ENCODE measurements at regions not wholly inside any gene's neighbourhood (a gene's known extent, or its start where the extent isn't known, plus 50 kb on each side); places are given as distances from the start of the nearest gene placed in this dataset.
"Not testable (repeated sequence)": the region's sequence is repeated elsewhere in the genome, so short reads cannot be mapped to it uniquely, and the experiment has no call there.

- no peak for DNase-seq
Measured at GRCh38 chr12:5268424-5269210, 163.3 kb upstream of the NTF3 start.

- DNase-seq: no peak
Measured at GRCh38 chr12:5269846-5270245, 162.1 kb upstream of the NTF3 start.

DNA sequence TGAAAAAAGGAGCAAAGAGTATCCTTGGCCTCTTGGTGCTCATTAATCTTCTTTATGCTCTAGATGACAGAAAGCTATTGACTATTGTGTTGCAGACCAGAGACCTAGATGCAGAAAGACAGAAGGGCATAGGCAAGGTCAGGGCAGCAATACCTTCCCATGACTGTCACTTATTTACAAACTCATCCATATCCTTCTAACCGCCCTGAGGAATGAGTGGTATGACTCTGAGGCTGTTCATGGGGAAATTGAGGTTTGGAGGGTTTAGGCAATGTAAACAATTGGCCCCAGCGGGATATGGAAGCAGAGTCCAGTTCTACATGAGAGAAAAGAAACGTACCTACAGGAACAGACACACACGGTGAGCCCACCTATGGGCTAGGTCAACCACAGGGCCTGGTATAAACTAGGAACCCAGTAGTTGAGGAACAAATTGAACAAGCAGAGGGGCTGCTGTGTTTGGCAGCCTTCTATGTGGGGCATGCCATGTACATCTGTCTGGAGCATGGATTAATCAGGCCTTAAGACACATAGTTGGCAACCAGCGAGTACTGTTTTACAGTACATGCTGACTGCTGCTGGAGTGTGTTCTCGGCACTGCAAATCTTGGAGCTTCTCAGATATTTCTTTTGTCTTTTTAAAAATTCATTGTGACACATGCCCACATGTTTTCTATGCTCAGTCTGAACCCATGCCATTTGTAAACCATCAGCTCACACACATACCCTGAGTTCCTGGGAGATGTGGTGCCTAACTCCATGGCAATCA is 159.7 kb upstream of the NTF3 start:
- DNase-seq: no peak

DNA sequence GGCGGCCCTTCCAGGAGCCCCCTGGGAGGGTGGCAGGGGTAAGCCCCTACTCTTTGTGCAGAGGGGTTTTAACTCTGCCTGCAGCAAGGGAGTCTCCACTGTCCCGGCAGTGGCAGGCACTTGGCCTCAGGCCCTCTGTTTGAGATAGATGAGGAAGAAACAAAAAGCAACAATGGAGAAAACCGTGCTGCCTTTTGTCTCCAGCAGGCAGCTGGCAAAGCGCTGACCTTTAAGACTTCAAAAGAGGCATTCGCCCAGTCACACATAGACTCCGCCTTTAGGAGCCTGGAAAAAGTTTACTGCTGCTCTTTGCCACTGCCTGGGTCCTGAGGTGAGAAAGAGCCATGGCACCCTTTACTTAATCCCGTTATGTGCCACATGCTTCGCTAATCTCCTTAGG is 158.2 kb upstream of the NTF3 start:
- no peak for DNase-seq

DNA sequence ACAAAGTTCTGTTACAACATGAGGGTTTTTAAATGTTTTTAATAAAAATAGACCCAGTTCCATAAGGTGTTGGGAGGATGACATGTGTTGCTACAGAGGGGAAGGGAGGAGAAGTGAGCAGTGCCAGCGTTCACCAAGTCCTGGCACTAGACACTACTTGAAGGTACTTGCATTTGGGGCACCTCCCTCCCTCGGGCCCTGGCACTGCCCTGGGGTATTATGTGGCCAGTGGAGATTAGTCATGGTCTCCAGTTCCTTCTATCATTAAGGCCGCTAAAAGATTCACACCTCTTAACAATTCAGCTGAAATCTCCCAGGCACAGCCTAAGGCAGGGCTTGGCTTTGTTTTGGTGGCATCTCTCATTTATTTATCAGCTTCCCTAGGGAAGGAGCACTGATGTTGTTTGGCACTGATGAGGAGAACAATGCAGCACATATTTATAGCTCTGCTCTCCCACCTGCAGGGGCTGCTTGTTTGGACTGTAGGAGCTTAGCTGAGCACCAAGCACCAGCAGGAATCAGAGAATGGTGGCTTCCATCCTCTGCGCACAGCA is 155.5 kb upstream of the NTF3 start:
- DNase-seq: no peak

DNA sequence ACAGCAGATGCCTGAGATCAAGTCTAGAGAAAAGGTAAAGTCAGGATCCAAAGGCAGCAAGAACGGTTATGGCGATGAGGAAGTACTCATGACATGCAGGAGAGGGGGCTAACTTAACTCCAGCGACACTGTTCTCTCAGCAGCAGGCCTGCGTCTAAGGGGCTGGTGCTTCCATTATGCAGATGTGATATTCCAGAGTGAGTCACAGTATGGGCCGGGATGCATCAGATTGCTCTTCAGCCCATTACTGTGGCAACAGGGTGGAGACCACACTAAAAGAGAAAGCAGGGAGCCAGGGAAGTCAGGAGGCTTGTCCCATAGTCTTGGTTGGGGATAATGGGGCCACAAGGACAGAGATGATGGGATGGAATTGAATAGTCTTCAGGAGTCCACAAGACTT is 151.8 kb upstream of the NTF3 start:
- DNase-seq: no peak

GRCh38 chr12:5290368-5290767 is 141.5 kb upstream of the NTF3 start:
- not testable (repeated sequence) for DNase-seq

GRCh38 chr12:5292651-5293050 is 139.3 kb upstream of the NTF3 start:
- no peak for DNase-seq

GRCh38 chr12:5293773-5294172 is 138.1 kb upstream of the NTF3 start:
- DNase-seq: no peak

GRCh38 chr12:5294274-5295070 is 137.4 kb upstream of the NTF3 start:
- no peak for DNase-seq

- DNase-seq: no peak
Measured at GRCh38 chr12:5295151-5295550, 136.8 kb upstream of the NTF3 start.

GRCh38 chr12:5295996-5296395 is 135.9 kb upstream of the NTF3 start:
- no peak for DNase-seq

- no peak for DNase-seq
Measured at GRCh38 chr12:5301539-5301938, 130.4 kb upstream of the NTF3 start.

DNA sequence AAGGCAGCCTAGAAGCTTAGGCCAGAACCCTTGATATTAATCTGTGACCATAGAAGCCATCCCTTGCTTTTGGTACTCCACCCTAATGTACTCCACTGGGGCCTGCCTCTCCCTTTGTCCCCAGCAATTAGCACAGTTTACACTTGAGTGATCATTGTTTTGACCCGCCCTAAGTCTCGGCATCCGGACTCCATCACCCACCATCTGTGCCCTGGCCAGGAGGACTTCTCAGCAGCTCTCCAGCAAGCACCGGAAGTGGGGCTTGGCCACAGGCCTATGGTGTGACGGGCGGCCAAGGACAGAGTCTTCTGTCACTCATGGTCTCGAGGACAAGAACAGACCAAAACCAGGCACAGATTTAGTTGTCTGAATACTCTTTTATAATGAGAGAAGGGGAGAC is 126.5 kb upstream of the NTF3 start:
- DNase-seq: no peak

DNA sequence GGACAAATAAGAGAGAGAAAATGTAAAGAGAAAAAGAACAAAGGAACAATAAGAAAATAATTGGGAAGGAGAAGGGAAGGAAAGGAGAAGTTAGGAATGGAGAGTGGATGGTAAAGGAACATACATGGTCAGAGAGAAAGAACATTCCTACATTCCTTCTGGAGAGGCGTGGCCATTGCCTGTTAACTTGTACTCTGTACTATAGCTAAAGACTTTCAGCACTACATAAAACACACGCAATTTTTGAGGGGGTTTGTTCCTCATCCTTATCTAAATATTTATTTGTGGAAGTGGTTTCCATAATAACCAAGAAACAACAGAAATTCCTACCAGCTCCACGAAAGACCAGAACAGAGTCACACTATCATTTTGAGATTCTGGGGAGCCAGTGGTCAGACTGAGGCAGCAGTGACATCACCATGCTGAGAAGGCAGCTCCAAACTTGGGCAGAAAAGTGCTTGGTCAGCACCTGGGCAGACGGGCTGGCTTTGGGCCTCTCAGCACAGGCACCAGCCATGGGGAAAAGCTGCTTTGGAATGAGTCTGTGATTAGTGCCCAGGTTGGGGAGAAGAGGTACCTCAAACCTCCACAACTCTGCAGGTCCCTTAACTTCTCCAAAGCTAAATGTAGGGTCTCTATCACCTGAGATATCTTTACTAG is 125.9 kb upstream of the NTF3 start:
- DNase-seq: no peak

DNA sequence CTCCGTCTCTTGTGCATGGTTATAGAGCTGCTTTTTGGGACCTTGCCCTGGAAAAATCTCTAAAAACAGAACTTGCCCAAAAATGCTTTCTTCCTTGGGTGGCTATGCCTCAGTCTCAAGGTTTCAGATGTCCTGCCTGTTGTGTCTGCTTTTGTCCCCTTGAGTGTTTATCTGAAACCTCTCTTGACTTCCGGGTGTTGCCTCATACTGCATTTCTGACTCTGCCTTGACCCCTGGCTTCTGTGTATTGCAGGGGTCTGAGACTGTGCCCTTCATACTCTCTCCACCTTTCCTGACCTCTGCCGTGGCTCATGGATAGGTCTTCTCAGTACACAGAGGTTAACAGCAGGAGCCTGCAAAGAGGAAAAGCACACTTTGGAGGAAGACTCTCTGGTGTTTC is 124.8 kb upstream of the NTF3 start:
- no peak for DNase-seq

- no peak for DNase-seq
Measured at GRCh38 chr12:5308216-5308615, 123.7 kb upstream of the NTF3 start.

DNA sequence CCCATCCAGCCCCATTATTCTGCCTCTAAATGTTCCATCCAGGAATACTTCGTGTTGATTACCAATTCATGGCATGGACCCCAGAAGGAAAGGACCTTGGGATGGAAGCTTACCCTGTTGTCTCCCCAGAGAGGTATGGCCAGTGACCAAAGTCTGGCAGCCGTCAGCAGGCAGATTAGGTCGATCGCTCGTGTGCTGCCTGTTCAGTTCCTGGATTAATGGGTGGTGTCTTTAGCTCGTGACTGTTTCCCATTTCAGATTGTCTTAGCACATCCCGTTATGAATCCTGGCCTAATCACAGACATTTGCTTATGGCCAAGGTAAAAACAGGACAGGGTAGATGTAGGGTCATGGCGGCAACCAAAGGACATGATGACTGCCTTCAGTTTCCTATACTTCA is 122.9 kb upstream of the NTF3 start:
- no peak for DNase-seq

GRCh38 chr12:5309654-5310053 is 122.3 kb upstream of the NTF3 start:
- DNase-seq: no peak

DNA sequence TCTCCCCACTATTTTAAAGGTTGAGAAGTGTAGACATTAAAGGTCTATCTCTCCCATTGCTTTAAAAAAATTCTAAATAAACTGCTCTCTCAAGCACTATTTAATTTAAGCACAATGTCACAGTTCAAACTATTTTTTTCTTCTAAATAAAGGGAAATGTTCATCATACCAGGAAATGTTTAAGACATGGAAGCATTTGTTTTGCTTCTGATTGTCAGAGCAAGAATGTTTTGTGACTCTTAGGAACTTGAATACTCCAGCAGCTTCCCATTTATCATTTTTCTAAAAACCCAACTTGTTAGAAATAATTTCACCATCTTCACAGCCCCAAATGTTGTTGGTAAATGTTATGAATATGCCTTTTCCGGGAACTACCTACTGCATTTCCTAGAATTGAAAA is 121.8 kb upstream of the NTF3 start:
- DNase-seq: no peak

DNA sequence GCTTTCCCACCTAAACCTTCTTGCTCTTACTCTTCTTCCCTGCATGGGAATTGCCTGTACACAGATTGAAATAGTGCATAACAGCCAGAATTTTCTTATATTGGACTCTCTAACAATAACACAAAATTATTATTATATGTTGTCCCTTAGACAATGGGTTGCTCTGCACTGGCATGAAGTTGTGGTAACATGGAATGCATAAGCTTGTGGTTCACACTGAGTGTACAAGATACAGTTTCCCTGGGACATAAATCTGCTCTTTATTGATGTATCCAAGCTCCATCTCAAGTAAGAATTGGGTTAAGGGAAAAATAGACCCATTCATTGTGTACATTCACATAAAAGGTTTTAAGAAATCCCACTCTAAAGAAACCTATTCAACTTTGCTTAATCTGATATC is 114.4 kb upstream of the NTF3 start:
- DNase-seq: no peak

DNA sequence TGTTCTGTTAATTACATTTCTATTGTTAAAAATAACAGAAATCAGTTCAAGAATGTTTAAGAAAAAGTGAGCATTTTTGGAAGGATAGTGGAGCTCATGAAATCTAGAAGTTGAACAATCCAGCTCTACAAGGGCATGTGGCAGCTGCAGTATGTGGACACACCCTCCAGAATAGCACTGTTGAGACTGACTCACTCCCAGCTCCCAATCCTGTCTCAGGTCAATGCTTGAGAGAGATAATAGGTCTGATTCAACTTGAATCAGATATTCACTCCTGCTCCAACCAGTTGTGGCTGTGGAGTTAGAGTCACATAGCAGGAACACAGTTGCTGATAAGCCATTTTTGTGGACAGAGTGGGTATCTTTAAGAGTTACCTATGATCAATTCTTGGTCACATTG is 113.0 kb upstream of the NTF3 start:
- DNase-seq: no peak

Data from stimulated activated CD4-positive, alpha-beta T cell treated with anti-CD3 and anti-CD28 coated beads, Interleukin-4, amount 100 ng/mL, for 1 hour (primary cell).